Lower leg skin (tissue), 4 donors: ENCODE measurements at regions not wholly inside any gene's neighbourhood (a gene's known extent, or its start where the extent isn't known, plus 50 kb on each side); places are given as distances from the start of the nearest gene placed in this dataset.
A peak's percentile ranks its signal among the peaks of the same experiment; 100 is the strongest.

ENCODE experiments used
- DNase-seq, 2 donors: peaks; one replicate each; pipeline ENCODE4 v3.0.0-alpha.2; 2019; ENCODE audit warnings: low spot score in 2 of 2
- H3K4me3 ChIP-seq: fragments of 200-600 bp; sonication (generic); 2 replicates; pipeline ENCODE4 v1.5.1; 2017; ENCODE audit warnings: mild to moderate bottlenecking, low read depth; ENCODE audit not compliant: poor library complexity, severe bottlenecking
- CTCF ChIP-seq, 3 donors: fragments of 450-650 bp; IDR thresholded peaks; one replicate each; pipeline ENCODE4 v1.5.1; 2016; ENCODE audit warnings: antibody characterized with exemption in 3 of 3, mild to moderate bottlenecking in 3 of 3, moderate library complexity in 2 of 3
- POLR2A ChIP-seq, 2 donors: fragments of 450-650 bp; IDR thresholded peaks; one replicate each; pipeline ENCODE4 v1.6.1; 2016 to 2017; ENCODE audit warnings: antibody characterized with exemption in 2 of 2, mild to moderate bottlenecking in 1 of 2, moderate library complexity in 1 of 2
- WGBS, 2 donors: methylation state at CpG; one replicate each; pipeline ENCODE4 v1.1.5; 2018; 5-methylcytosine and 5-hydroxymethylcytosine counted together
- intact Hi-C: fragments of 100-400 bp; cut with DNase I; formaldehyde crosslinking; loops from one replicate; pipeline ENCODE4 v1.15.0; 2023; ENCODE audit warnings: low total_unique reads

- no peak overlapping the region for H3K4me3 ChIP-seq
- DNase-seq = no peak
- intact Hi-C loops = loop anchor here (10.0 kb wide), 1 partner anchor 1583 kb away; no protein-coding TSS in a partner anchor
- WGBS, 2 donors = 73 to 76% methylated on average over 10 of the region's 10 CpGs
- TF ChIP-seq CTCF (IDR thresholded peaks at IDR 0.05) (no peak), POLR2A (IDR thresholded peaks at IDR 0.05) (no peak)
These were observed 268.5 kb upstream of the EXOC2 start for GRCh38 chr6:961407-961960.

GRCh38 chr6:960356-960755, 267.4 kb upstream of the EXOC2 start:
- 65 to 70% methylated on average over 11 of the region's 11 CpGs for WGBS, 2 donors
- no peak for DNase-seq
- no peak overlapping the region for H3K4me3 ChIP-seq
- TF ChIP-seq CTCF (IDR thresholded peaks at IDR 0.05) = no peak
- TF ChIP-seq POLR2A (IDR thresholded peaks at IDR 0.05) = no peak
- intact Hi-C loops = loop anchor here (10.0 kb wide), 1 partner anchor 1584 kb away; no protein-coding TSS in a partner anchor

GRCh38 chr6:958488-958887, 265.5 kb upstream of the EXOC2 start:
- 54 to 57% methylated on average over 5 of the region's 5 CpGs for WGBS, 2 donors
- DNase-seq = no peak
- TF ChIP-seq POLR2A (IDR thresholded peaks at IDR 0.05) (no peak), CTCF (IDR thresholded peaks at IDR 0.05) (no peak)
- intact Hi-C loops = no loop called here
- H3K4me3 ChIP-seq = no peak overlapping the region

- 40 to 46% methylated on average over 9 of the region's 9 CpGs for WGBS, 2 donors
- TF ChIP-seq POLR2A (IDR thresholded peaks at IDR 0.05) (no peak), CTCF (IDR thresholded peaks at IDR 0.05) (no peak)
- intact Hi-C loops = no loop called here
- no peak overlapping the region for H3K4me3 ChIP-seq
- DNase-seq = no peak
These were observed 258.7 kb upstream of the EXOC2 start for GRCh38 chr6:951399-952181.

GRCh38 chr6:947235-947934, 254.4 kb upstream of the EXOC2 start:
- peak in 1 of 2 donors; percentile 64 for DNase-seq
- WGBS, 2 donors = 69 to 80% methylated on average over 7 of the region's 7 CpGs
- intact Hi-C loops = no loop called here
- no peak for TF ChIP-seq POLR2A (IDR thresholded peaks at IDR 0.05)
- no peak for TF ChIP-seq CTCF (IDR thresholded peaks at IDR 0.05)
- H3K4me3 ChIP-seq = no peak overlapping the region
